Upper lobe of right lung (tissue), 1 donor: ENCODE measurements at regions not wholly inside any gene's neighbourhood (a gene's known extent, or its start where the extent isn't known, plus 50 kb on each side); places are given as distances from the start of the nearest gene placed in this dataset.

Source experiments
- ATAC-seq: fragments of 200-7000 bp; cut with Tn5 transposase; one replicate; pipeline ENCODE4 v1.9.1; 2020; ENCODE audit warnings: mild to moderate bottlenecking, moderate library complexity
- DNase-seq: peaks from one replicate; pipeline ENCODE4 v3.0.0-alpha.2; 2020
- H3K27ac ChIP-seq: fragments of 200-600 bp; one replicate; pipeline ENCODE4 v1.8.0; 2022
- H3K27me3 ChIP-seq: fragments of 200-600 bp; one replicate; pipeline ENCODE4 v1.8.0; 2022; ENCODE audit warnings: mild to moderate bottlenecking
- H3K36me3 ChIP-seq: fragments of 200-600 bp; one replicate; pipeline ENCODE4 v1.8.0; 2022
- H3K4me1 ChIP-seq: fragments of 200-600 bp; one replicate; pipeline ENCODE4 v1.8.0; 2022
- H3K4me3 ChIP-seq: fragments of 200-600 bp; one replicate; pipeline ENCODE4 v1.8.0; 2022; ENCODE audit warnings: mild to moderate bottlenecking
- H3K9me3 ChIP-seq: fragments of 200-600 bp; one replicate; pipeline ENCODE4 v1.8.0; 2022
- CTCF ChIP-seq: fragments of 200-600 bp; IDR thresholded peaks from one replicate; pipeline ENCODE4 v1.8.0; 2022; ENCODE audit warnings: antibody characterized with exemption
- intact Hi-C: fragments of 100-400 bp; cut with DNase I; formaldehyde crosslinking; loops from one replicate; pipeline ENCODE4 v1.11.0; 2022
- donor health status: DM: no; HTN: yes; CAD: no; lungs with severe emphysema.

DNA sequence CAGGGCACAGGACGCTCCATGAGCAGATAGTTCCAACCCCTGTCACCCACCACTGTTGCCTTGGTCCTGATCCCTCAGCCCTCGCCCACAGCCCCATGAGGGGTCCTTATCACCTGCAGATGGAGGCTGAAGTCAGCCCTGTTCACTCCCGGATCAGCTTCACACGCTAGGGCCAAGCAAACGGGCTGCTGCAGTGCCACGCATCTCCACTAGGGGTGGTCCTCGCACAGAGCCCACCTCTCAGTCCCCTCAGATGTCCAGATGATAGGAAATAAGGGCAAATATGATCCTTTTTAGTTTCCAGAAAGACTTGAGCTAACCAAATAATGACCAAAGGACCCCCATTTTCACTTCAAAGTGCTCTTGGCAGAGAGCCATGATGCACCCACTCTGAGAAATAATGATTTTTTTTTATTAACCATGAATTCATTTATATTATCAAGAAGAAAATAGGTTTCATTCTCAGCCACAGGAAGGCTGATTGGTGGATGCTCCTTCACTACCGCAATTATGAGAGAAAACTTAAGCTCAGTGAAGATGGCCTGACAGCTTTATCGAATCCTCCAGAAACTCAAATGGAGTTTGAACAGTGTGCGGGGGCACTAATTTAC is 71.9 kb upstream of the KLHL29 start:
- Histone ChIP-seq H3K9me3 (no peaks in the 10 kb centered on the region), H3K27me3 (no peaks in the 10 kb centered on the region), H3K27ac (no peak overlapping the region), H3K36me3 (no peaks in the 10 kb centered on the region), H3K4me1 (no peaks in the 10 kb centered on the region), H3K4me3 (no peak overlapping the region)
- TF ChIP-seq CTCF: peak; percentile 47
- DNase-seq (no peak), ATAC-seq (peak; percentile 44)
- intact Hi-C loops: no loop called here

GRCh38 chr2:23314687-23315086 is 70.3 kb upstream of the KLHL29 start:
- Histone ChIP-seq H3K27ac (no peak overlapping the region), H3K27me3 (no peaks in the 10 kb centered on the region), H3K36me3 (no peaks in the 10 kb centered on the region), H3K4me3 (no peak overlapping the region), H3K4me1 (no peaks in the 10 kb centered on the region), H3K9me3 (no peaks in the 10 kb centered on the region)
- DNase-seq (no peak), ATAC-seq (no peak)
- TF ChIP-seq CTCF: no peak
- intact Hi-C loops: no loop called here

DNA sequence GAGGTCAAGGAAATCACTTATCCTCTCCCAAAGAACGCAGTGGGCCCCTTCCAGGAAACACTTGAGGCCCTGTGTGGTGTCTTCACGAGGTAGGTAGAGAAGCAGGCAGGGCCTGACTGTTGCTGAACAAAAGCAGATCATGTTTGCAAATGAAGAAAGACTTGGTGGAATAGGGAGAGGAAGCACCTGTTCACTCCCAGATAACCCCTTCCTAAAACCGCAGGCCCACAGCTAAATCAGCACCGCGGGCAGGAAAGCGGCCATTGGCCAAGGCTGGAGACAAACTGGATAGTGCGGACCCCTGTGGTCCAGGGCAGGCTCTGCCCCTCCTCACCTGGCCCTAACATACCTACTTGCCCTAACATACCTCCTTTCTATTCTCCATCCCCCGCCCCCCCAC is 64.9 kb upstream of the KLHL29 start:
- DNase-seq: no peak
- Histone ChIP-seq H3K27ac (no peak overlapping the region), H3K4me1 (no peaks in the 10 kb centered on the region), H3K36me3 (no peaks in the 10 kb centered on the region), H3K27me3 (no peaks in the 10 kb centered on the region), H3K9me3 (no peaks in the 10 kb centered on the region), H3K4me3 (no peak overlapping the region)
- TF ChIP-seq CTCF: no peak
- ATAC-seq: no peak
- intact Hi-C loops: no loop called here

- no peak overlapping the region for H3K27ac ChIP-seq
- H3K9me3 ChIP-seq: no peaks in the 10 kb centered on the region
- TF ChIP-seq CTCF: no peak
- ATAC-seq (no peak), DNase-seq (no peak)
- H3K4me3 ChIP-seq: no peak overlapping the region
- no peaks in the 10 kb centered on the region for H3K36me3 ChIP-seq
- no peaks in the 10 kb centered on the region for H3K27me3 ChIP-seq
- intact Hi-C loops: no loop called here
- no peaks in the 10 kb centered on the region for H3K4me1 ChIP-seq
Measured at GRCh38 chr2:23321751-23322150, 63.2 kb upstream of the KLHL29 start.

- Histone ChIP-seq H3K9me3 (no peaks in the 10 kb centered on the region), H3K4me1 (no peaks in the 10 kb centered on the region), H3K27me3 (no peaks in the 10 kb centered on the region), H3K27ac (no peak overlapping the region), H3K4me3 (no peak overlapping the region), H3K36me3 (no peaks in the 10 kb centered on the region)
- no peak for TF ChIP-seq CTCF
- intact Hi-C loops: no loop called here
- no peak for DNase-seq
- no peak for ATAC-seq
Measured at GRCh38 chr2:23322567-23323197, 62.3 kb upstream of the KLHL29 start.
